HTR-8/SVneo (cell line): ENCODE measurements at regions not wholly inside any gene's neighbourhood (a gene's known extent, or its start where the extent isn't known, plus 50 kb on each side); places are given as distances from the start of the nearest gene placed in this dataset.

Experiments
- DNase-seq: peaks from one replicate; pipeline ENCODE4 v3.0.0; 2011; ENCODE audit warnings: low spot score, mixed read lengths; ENCODE audit not compliant: insufficient read length
- FAIRE-seq: peaks from 2 replicates; lab custom pipeline; 2011; peaks lifted over from hg19 to GRCh38; lab: Jason Lieb, UNC

- FAIRE-seq (no peak), DNase-seq (no peak)
Measured at GRCh38 chr5:98436667-98437066, 336.8 kb upstream of the RGMB start.

GRCh38 chr5:98442448-98442847 lies 331.0 kb upstream of the RGMB start:
- FAIRE-seq (no peak), DNase-seq (no peak)

DNA sequence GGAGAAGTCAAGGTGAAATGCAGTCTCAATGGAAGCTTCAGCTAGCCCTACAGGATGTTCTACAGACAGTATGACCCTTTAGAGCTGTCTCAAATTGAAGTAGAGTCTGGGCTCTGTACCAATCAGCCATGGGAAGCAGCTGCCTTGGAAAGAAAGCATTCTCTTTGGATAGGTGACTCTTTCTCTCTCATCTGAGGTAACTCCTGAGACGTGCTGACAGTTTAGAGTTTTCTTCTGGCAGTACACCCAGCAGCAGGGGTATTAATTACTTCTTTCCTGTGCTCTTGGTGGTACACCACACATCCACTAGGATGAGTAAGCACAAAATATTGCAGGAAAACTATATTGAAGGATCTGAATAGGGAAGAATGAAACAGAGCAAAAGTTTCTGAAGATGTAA lies 329.6 kb upstream of the RGMB start:
- DNase-seq (no peak), FAIRE-seq (no peak)

DNA sequence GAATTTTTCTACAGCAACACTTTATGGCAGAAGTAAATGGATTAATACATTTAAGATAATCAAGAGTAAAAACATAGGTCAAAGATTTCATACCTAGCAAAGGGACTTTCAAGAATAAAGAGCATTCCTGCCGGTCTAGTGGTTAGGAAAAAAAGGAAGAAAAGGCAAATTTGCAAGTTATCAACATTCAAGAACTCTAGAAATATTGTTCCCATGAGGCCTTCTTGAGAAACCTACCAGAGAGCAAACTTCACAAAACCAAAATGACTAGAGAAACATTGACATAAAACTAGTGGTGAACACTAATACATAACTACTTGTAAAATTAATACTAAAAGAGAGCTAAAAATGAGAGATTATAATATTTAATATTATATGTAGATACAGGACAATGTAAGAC lies 320.2 kb upstream of the RGMB start:
- FAIRE-seq, result no peak
- no peak for DNase-seq

DNA sequence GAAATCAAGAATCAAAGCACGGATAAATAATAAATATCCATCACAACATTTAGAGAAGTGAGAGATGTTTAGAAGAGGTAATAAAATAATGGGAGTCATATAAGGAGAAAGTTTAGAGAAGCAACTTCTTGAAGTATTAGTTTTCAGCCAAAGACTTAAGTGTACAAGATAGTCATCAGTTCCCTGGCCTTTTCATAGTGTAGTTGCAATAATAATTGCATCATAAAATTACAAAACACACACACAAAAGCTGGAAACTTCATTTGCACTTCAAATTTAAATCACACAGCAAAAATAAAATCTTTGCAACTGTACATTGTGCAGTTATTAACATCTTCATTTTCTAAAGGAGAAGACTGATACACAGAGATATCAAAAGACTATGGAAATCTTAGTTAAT lies 319.1 kb upstream of the RGMB start:
- no peak for DNase-seq
- FAIRE-seq, result no peak

DNA sequence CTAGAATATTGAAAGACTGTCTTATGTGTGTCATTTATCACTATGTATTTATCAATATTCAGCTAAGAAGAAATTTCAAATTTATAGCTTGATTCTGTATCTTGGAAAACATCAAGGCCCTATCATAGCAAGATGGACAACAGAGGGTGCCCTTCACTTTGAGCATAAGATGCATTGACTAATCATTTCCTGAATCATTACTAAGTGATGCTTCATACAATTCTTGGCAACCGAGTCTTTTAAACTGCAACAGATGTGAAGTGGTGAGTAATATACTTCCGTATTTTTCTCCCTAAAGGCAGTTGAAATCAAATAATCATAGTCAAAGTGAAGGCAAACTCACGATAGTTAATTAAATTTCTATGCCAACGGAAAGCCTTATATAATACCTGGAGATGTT lies 318.6 kb upstream of the RGMB start:
- DNase-seq (peak; percentile 59), FAIRE-seq (no peak)

GRCh38 chr5:98455665-98456064 lies 317.8 kb upstream of the RGMB start:
- FAIRE-seq, result no peak

DNA sequence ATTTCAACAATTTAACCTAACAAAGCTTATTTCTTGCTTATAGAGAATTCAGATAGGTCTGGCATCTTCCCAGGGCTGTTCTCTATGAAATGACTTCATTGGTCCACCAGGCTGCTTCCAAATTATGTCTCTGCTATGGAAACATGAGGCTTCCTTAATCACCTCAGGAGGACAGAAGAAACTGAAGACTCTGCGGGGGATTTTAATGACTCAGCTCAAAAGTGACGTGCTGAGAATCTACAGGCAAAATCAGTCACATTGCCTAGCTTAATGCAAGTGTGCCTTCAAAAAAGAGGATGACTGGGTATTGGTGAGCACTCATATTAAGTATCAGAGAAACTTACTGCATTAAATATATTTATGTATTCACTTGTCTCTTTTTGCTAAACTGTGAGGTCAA lies 315.5 kb upstream of the RGMB start:
- DNase-seq (no peak), FAIRE-seq (no peak)

More at GRCh38 chr5:98455665-98456064, 317.8 kb upstream of the RGMB start:
- DNase-seq, result no peak

- no peak for FAIRE-seq
- no peak for DNase-seq
Measured at GRCh38 chr5:98458726-98459125, 314.7 kb upstream of the RGMB start.

DNA sequence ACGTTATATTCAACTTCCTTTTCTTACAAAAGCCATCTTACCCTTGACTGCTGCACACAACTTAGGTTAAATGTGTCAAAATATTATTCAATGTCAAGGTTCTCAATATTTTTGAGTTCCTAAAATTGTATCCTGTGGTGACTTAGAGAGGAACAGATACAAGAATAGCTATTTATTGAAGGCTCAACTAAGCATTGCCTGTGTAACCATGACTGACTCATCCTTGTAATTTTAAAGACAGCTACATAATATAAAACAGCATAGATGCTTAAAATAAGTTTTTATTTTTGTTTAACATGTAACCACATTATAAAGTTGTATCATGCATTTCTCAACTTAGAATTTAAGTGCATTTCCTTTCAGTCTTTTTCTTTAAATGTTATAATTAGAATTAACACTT lies 312.9 kb upstream of the RGMB start:
- DNase-seq (no peak), FAIRE-seq (no peak)

DNA sequence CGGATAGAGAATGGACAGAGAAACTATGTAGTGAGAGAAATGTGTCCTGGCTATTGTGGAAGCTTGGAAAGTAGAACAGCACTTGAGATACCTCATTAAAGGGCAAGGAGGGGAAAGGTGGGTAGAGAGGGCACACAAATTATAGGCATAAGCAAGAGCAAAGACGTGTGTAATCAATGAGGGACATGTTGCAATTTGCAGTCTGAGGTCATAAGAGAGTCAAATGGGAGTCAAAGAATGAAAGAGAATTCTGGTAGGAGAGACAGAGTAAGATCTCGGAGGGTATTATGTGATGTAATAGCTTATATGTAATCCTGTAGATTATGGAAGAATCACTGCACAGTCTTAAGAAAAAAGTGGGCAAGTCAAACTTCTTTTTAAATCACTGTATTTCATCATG lies 312.0 kb upstream of the RGMB start:
- no peak for FAIRE-seq

DNA sequence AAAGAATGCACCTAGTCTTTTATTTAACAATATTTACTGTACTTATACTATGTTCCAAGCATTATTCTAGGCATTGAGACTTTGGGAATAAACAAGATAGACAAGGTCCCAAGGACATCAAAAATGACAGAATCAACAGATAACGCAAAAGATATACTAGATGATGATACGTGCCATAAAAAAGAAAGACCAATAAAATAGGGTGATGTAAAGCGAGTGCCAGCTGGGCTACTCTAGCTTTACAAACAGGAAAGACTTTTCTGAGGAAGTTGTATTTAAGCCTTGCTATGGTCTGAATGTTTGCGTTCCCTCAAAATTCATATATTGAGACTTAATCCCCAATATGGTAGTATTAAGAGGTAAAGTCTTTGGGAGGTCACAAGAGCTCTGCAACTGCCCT lies 310.2 kb upstream of the RGMB start:
- DNase-seq (no peak), FAIRE-seq (no peak)

More for the DNA sequence above, 312.0 kb upstream of the RGMB start:
- DNase-seq, result no peak

- no peak for DNase-seq
- FAIRE-seq, result no peak
Measured at GRCh38 chr5:98463676-98464075, 309.8 kb upstream of the RGMB start.

- no peak for DNase-seq
- no peak for FAIRE-seq
Measured at GRCh38 chr5:98464737-98465330, 308.6 kb upstream of the RGMB start.

DNA sequence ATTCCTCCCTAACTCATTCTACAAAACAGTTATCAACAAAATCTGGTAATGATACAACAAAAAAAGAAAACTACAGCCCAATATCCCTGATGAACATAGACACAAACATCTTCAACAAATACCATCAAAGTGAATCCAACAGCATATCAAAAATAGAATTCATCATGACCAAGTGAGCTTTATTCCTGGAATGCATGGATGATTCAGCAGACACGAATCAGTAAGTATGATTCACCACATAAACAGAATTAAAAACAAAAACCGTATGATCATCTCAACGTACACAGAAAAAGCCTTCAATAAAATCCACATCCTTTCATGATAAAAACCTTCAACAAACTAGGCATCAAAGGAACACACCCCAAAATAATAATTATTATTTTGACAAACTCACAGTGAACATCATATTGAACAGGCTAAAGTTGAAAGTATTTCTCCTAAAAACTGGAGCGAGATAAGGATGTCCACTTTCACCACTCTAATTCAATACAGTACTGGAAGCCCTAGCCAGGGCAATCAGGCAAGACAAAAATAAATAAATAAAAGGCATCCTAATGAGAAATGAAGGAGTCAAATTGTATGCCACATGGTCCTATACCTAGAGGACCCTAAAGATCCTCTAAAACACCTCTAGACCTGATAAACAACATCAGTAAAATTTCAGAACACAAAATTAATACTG lies 305.1 kb upstream of the RGMB start:
- FAIRE-seq (no peak), DNase-seq (no peak)

DNA sequence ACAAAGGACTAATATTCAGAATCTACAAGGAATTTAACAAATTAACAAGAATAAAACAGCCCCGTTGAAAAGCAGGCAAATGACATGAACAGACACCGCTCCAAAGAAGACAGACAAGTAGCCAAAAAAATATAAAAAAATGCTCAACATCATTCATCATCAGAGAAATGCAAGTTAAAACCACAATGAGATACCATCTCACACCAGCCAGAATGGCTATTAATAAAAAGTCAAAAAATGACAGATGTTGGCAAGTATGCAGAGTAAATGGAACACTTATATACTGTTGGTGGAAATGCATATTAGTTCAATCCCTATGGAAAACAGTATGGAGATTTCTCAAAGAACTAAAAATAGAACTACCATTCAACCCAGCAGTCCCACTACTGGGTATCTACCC lies 302.7 kb upstream of the RGMB start:
- no peak for DNase-seq
- FAIRE-seq, result no peak

GRCh38 chr5:98471458-98471857 lies 302.0 kb upstream of the RGMB start:
- DNase-seq, result no peak
- no peak for FAIRE-seq

GRCh38 chr5:98474216-98474615 lies 299.2 kb upstream of the RGMB start:
- no peak for FAIRE-seq
- no peak for DNase-seq

GRCh38 chr5:98474782-98475181 lies 298.7 kb upstream of the RGMB start:
- FAIRE-seq, result no peak

DNA sequence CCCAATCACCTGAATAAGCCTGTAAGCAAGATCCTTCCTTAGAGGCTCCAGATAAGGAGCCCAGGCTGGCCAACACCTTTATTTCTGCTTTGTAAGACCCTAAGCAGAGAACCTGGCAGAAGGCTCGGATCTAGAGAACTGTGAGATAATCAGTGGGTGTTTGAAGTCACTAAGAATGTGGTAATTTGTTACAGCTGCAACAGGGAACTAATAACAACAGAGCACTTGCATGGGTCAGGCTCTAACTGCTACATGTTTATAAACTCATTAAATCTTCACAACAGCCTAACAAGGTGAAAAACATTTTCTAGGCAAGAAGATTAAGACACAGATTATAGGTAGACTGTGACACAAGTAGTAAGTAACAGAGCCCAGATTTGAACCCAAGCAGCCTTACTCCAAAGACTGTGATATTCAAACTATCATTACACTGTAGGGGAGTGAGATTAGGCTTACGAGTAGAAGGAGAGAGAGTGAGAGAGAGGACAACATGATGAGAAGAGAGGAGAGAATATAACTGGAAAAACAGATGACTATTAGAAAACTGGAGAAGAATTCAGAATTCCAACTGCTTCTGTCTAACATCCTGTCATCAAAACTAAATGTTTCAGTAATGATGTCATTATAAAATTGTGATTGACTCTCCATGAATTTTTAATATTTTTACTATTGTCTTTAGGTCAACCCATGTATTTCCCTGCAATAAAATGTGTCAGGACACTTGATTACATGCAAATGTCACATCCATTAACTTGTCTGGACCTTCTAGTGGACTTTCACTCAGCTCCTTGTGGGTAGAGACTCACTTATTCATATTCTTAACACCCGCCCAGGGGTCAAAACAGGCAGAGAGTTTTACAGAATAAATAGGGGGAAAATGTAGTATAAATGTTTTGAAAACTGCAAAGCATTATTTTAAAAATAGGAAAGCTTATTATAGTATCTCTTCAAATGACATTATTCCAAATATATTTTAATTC lies 290.9 kb upstream of the RGMB start:
- DNase-seq (no peak), FAIRE-seq (no peak)

More at GRCh38 chr5:98474782-98475181, 298.7 kb upstream of the RGMB start:
- no peak for DNase-seq

DNA sequence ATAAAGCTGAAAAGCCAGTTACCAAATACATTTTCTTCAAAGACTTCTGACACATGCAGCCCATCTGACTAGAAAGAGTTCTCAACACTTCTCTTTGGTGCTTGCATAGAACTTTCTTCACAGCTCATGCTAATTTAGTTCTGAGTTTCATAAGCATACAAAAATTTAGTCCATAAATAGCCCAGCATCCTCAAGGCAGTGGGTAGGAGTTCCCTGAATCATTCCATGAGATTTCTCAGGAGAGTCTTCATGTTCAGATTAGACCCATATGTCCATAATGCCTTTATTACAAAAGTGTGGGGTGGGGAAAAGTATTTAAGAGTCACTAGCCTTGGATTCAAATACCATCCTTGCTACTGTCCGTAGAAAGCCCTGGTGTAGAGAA lies 290.2 kb upstream of the RGMB start:
- no peak for DNase-seq
- no peak for FAIRE-seq
